GM18520 (cell line): ENCODE measurements at regions not wholly inside any gene's neighbourhood (a gene's known extent, or its start where the extent isn't known, plus 50 kb on each side); places are given as distances from the start of the nearest gene placed in this dataset.
A peak's percentile ranks its signal among the peaks of the same experiment; 100 is the strongest.

ENCODE experiments used
- ATAC-seq: cut with Tn5 transposase; IDR thresholded peaks from one replicate; pipeline ENCODE4 v1.9.1; 2021; ENCODE audit not compliant: unreplicated experiment

DNA sequence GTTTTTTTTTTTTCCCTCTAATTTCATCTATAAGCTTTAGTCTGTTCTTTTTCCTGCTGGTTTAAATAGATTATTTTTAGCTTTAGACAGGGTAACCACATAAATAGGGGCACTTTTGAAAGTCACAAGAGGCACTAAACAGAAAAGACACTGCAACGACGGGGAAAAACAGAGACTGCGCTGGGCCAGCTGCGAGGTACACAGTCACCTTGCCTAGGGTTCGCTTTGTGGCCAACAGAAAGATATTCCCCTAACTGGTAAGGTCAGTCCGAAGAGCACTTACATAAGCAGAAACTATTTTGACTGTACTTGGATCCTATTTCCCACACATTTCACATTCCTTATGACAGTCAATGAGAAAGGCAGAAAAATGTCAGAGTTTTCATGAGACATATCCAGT is 175.6 kb upstream of the PHF14 start:
- ATAC-seq = no peak

DNA sequence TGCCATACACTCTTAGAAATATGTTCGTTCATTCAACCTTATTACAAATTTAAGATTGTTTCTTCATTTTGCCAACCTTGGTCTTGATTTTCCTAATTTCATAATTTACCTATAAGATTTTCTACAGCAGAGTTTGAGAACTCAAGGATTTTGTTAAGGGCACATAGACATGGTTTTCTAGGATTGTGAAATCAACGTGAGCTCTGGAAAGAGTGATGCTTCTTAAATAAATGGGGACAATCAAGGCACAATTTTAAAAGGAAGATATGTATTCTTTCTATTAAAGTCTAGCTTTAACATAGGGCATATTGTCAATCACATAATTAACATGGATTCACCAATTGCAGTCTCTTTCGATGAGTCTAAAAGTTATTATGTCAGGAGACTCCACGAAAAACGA is 174.2 kb upstream of the PHF14 start:
- ATAC-seq = no peak

DNA sequence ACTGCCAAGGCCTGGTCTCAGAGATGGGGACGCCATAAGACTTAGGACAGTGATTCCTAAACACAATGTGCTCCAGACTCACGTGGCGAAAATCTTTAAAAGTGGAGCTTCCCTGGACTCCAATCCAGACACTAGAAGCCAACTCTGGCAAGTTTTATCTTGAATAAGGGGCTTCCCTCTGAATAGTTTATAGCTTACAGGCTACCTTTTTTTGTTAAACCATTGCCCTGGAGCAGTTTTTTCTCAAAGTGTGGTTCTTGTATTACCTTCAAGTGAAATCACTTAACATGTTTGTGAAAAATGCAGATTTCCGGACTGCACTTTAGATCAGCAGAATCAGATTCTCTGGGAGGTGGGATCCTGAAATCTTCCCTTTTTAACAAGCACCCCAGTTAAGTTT is 171.7 kb upstream of the PHF14 start:
- no peak for ATAC-seq

DNA sequence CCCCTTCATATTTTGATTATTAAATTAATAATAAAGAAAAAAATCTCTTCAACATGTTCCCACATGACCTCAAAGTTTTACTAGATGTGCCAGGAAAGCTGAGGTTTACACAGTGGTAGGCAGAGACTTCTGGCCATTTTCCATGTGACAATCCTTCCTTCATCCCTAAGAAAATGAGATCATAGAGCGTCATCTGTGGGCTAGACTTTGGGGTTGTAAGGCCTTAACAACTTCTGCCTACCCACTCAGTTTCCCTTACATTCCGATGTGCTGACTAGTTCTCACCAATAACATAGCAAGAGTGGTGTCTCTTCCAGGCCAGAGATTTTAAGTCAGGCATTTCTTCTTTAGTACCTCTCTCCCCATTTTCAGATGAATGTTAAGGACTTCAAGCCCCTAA is 171.1 kb upstream of the PHF14 start:
- no peak for ATAC-seq

DNA sequence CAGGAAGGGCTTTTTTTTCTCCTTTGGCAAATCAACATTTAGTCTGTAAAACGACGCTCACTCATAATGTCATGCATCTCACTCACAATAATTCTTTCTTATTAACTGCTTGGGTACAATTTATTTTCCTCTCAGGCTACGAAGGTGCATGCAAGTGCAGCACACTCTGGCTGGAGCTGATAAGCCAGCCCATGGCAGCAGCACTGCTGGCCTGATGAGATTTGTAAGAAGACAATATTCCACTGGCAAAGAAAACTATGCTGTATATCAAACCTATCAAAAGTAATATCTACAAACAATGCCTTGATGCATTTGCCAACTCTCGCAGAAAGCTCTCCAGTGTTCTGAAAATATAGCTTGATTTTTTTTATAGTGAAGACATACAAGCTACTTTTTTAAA is 170.0 kb upstream of the PHF14 start:
- ATAC-seq = no peak

DNA sequence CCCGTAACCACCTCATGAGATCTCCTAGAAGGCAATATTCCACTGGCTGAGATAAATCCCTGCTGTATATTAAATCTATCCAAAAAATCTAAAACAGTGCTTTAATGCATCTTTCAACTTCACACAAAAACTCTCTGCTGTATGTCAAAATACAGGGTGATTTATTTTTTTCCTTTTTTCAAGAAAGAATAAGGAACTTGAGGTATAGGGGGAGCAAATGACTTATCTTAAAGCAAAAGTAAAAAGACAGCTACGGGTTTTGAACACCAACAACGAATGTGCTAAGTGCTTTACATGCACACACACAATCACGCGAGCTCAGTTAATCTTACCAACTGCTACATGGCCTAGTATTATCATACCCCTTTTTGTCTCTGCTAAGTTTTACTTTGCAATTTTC is 168.9 kb upstream of the PHF14 start:
- ATAC-seq = no peak

DNA sequence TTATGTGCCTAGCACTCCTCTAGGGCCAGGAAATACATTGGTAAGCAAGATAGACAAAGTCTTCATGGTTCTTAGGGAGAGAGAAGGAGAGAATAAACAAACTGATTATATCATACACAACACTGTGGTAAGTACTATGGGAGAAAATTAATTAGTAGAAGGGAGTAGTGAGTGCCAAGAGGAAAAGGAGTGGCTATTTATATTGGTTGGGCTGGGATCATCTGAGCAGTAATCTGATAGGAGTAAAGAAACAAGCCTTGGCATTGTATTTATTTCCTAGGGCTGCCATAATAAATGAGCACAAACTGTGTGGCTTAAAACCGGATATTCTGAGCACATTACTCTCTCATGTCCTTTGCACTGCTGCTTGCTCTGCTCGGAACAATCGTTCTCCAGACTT is 158.1 kb upstream of the PHF14 start:
- ATAC-seq = no peak

DNA sequence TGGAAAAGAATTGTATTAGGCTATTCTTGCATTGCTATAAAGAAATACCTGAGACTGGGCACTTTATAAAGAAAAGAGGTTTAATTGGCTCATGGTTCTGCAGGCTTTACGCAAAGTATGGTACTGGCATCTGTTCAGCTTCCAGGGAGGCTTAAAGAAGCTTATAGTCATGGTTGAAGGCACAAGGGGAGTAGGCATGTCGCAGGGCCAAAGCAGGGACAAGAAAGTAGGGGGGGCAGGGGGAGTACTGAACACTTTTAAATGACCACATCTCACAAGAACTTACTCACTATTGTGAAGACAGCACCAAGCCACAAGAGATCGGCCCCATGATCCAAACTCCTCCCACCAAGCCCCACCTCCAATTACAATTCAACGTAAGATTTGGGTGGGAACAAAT is 152.5 kb upstream of the PHF14 start:
- ATAC-seq = no peak

DNA sequence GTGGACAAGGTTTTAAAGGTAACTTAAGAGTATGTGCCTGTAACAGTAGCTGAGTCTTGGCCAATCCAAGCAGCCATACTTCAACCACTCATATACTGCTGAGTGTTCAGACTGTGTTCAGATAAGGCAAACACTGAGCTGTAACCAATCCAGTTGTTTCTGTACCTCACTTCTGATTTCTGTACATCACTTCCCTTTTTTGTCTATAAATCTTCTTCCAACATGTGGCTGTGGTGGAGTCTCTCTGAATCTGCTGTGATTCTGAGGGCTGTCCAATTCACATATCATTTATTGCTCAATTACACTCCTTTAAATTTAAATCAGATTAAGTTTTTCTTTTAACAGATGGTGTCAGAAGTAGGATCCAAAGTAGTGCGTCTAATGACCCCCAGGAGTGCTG is 149.5 kb upstream of the PHF14 start:
- no peak for ATAC-seq

DNA sequence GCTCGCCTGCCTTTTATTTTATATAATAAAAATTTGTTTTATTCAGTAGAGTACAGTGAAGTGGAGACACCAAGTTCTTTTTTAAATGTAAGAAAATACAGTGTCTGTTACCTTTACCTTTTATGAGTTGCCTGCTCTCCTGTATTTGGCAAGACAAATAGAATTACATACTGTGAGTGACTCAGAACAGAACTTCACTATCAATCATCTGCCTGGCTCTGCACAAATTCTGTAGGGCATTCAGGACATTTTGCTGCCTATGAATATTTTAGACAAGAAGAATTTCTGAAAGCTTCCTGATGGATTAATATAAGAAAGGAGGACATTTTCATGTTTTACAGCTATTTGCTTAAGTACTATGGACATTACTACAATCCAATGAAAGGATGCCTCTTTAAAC is 135.4 kb upstream of the PHF14 start:
- ATAC-seq = no peak

DNA sequence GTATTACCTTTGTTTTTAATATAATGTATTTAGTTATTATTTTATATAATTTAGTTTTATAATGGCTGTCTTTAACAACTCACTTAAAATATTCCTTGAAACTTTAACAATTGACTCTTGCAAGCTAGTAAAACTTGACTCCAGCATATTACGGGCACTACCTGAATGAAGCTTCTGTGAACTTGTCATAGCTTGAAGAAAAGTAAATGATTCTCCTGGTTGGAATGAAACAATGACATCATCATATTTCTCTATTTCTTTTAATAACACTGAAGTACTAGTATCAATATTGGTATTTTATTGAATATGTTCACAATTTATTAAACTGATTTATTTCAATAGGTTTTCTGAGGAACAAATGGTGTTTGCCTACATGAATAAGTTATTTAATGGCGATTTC is 128.4 kb upstream of the PHF14 start:
- ATAC-seq = no peak

DNA sequence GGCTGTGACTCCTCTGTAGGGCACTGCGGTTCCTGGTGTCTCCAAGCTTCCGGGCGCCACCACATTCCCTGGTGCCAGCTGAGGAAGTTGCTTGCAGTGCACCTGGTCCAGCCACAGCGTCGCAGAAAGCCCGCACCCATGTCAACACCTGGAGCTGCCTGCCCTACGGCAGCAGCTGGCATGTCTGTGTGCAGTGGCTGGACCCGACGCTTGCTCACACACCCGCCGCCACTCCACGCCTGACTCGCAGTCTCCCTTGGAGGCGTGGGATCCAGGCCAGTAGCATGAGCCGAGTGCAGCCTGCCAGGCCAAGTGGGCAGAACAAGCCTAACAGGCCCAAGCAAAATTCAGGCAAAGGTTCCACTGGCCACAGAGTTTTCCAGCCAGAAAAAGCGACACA is 118.1 kb upstream of the PHF14 start:
- no peak for ATAC-seq

DNA sequence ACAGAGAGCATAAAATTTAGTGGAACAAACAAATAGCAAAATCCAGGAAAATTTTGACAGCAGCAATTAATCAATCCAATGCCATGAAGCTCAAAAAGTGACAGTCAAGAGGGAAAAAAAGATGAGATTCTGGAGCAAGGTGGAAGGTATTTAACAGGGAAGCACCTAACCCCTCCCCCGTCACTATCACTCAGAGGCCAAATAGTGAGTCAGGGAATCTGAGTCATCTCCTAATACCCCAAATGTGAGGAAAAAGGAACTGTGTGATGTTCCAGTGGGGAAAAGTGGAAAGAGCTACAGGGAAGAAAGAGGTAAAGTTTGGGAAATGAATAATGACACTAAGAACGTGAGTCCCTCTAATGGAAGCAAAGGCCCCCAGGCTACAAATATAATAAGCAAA is 113.2 kb upstream of the PHF14 start:
- no peak for ATAC-seq

DNA sequence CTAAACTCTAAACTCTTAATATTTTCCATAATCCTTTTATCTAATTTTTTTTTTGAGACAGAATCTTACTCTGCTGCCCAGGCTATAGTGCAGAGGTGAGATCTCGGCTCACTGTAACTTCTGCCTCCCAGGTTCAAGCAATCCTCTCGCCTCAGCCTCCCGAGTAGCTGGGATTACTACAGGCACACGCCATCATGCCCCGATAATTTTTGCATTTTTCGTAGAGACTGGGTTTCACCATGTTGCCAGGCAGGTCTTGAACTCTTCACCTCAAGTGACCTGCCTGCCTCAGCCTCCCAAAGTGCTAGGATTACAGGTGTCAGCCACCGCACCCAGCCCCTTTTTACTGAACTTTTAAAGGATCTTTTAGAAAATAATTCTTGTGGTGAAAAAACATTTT is 110.2 kb upstream of the PHF14 start:
- no peak for ATAC-seq

DNA sequence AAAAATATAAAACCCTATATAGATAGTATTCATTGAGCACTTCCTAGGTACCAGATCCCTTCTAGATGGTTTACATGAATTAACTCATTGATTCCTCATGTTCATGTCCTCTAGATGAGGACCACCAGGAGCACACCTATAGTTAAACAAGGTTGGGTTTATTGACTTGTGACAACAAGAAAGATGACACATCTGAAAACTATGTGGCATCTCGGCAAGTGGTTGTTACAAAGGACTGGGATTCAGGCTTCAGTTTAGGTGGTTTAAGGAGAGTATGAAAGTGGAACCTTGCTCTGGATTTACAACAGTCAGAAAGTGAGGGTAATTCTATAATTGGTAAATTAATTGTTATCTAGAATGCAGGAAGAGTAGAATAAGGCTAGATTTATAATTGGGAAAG is 99.0 kb upstream of the PHF14 start:
- no peak for ATAC-seq

DNA sequence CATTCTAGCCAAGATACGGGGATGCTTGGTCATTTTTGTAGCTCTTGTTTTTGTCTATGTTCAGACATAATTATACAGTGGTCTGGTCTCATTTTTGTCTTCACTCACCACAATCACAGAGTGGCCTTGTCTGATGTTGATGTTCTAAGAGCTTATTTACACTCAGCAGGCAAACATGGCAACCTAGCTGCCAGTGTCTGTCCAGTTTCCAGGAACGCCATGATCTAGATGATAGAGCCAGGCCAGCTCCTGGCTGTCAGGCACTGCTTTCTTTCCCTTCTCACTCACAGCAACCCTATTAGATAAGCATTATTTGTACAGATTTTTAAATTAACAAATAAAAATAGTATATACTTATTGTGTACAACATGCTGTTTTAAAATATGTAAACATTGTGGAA is 98.6 kb upstream of the PHF14 start:
- no peak for ATAC-seq

DNA sequence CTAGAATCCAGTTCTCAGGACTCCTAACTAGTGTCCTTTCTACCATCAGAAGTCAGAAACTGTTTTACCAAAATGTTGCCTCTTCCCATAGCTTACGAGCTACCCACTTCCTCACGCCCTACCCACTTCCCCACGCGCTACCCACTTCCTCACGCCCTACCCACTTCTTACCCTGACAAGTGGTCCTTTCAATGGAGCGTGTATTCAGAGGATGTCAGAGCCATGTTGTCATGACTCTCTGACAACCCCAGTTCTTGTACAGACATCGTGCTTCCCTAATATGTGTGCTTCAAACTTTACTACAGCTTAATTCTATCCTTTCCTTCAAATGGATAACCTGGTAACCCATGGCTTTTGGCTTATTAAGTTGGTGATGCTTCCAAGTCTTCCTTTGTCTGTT is 84.8 kb upstream of the PHF14 start:
- no peak for ATAC-seq

DNA sequence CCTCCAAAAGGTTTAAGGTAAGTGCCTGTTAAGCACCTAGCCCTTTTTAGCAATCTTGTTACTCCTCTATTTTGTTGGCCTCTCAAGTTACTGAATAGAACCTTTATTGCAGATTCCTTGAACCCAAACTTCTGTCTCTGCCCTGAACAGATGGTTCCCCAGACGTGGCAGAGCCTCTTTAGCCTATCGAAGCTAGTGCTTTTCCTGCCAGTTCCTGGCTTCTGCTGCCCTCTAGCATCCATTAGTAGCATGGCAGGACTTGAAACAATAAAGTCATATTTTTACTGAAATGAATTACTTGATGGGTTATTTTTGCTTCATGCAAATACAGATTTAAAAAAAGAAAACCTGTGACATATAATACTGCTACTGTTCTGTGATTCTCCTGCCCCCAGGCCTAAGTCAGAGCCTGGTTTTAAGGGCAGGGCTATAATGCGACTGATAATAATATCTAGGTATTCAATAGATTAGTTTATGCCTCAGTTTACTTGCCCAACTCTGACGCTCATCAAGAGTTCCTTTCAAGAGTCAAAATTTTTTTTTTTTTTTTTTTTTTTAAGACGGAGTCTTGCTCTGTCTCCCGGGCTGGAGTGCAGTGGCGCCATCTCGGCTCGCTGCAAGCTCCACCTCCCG is 84.3 kb upstream of the PHF14 start:
- peak; percentile 93 for ATAC-seq

DNA sequence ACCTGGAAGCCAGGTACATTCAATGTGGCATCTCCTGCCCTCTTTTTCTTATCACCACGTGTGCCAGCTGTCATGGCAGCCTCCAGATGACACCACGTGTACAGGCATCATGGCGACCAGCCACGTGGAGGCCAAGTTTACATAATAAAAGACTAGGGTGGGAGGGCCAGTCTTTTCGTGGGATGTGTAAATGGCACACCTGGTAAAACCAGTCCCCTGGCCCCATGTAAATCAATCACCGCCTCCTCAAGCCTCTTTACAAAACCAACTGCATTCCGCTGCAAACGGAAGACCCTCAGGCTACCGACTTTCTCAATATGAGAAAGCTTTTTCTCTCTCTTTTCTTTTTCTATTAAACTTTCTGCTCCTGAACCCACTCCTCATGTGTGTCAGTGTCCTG is 65.1 kb upstream of the PHF14 start:
- no peak for ATAC-seq

DNA sequence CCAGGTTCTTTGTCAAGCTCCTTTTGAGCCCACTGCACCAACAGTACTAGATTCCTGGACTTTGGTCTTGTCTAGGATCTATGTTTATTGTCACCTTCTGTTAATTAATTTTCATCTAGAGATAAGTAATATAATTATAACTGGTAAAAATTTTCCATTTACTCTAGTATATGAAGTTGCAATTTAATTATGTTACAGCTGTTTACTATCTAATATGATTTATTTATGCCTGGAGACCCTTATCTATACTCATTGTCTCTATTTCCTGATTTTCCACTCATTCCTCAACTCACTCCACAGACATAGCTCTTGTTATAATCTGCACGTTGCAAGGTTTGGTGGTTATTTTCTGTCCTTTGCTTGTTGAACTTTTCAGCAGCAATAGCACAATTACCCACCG is 63.2 kb upstream of the PHF14 start:
- ATAC-seq = no peak

DNA sequence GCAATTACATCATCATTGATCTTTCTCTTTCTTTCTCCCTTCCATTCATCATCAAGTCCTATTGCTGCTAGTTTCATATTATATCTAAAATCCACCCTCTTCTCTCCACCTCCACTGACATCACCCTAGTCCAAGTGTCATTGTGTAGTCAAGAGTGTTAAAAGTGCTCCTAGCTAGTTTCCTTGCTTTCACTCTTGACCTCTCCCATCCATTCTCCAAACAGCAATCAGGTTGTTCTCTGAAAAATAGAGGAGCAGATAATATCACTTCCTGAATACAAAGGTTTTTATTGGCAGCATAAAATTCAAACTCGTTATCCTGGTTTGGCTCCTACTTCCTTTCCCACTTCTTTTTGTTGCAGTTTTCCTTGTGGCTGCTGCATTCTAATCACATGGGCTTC is 61.6 kb upstream of the PHF14 start:
- no peak for ATAC-seq

DNA sequence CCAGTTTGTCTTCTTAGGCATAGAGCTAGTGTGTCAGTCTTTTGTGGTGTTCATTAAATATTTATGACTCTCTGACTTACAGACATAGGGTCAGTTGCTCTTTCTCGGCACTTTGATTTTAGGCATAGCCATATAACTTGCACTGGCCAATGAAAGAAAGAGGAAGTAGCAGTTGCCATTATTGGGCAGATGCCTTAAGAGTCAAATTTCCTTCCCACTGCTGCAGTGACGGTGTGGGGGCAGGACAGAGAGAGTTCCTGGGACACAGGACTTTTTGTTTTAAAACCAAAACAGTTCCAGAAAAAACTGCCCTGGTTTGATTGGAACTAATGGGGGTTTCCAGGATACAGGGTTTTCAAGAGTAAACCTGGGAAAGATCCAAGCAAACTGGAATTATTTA is 60.2 kb upstream of the PHF14 start:
- ATAC-seq = no peak

DNA sequence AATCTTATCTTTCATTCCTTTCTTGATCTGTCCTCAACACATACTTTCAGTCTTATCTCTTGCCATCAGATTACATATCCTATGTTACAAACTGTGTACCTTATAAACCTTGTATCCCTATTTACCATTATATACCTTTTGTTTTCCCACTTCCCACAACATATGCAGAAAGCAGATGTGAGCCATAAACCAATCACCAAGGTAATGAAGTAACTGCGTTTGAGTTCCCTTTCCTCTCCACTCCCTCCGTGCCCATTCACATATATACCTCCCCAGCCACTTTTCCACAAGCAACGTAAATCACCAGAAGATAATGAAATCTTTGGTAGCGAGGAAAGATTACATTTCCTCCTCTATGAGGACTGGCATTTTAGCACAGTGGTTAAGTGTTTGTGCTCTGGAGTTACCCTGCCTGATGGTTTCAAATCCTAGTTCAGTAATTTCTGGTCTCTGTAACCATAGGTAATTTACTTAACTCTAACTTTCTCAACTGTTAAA is 55.5 kb upstream of the PHF14 start:
- ATAC-seq = no peak

DNA sequence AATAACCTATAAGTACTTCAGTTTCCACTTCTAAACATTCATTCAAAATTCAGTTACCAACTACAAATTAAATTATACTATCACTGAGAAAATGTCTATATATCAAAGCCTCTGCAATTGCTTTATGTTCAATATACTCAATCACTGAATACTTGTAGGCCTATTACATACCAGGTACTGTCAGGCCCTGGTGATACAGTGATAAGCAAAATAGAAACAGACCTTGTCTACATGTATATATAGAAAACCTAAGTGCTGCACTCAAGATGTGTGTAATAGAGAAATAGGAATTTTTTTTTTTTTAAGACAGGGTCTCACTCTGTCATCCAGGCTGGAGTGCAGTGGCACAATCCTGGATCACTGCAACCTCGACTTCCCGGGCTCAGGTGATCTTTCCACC is 53.7 kb upstream of the PHF14 start:
- ATAC-seq = no peak
